RCC 7860 (cell line): ENCODE measurements at regions not wholly inside any gene's neighbourhood (a gene's known extent, or its start where the extent isn't known, plus 50 kb on each side); places are given as distances from the start of the nearest gene placed in this dataset.
"Not testable (repeated sequence)": the region's sequence is repeated elsewhere in the genome, so short reads cannot be mapped to it uniquely, and the experiment has no call there.

ENCODE experiments used
- DNase-seq: peaks from one replicate; pipeline ENCODE4 v3.0.0-alpha.2; 2015; ENCODE audit warnings: low spot score
- FAIRE-seq: peaks from 2 replicates; lab custom pipeline; 2012; peaks lifted over from hg19 to GRCh38; lab: Jason Lieb, UNC

DNA sequence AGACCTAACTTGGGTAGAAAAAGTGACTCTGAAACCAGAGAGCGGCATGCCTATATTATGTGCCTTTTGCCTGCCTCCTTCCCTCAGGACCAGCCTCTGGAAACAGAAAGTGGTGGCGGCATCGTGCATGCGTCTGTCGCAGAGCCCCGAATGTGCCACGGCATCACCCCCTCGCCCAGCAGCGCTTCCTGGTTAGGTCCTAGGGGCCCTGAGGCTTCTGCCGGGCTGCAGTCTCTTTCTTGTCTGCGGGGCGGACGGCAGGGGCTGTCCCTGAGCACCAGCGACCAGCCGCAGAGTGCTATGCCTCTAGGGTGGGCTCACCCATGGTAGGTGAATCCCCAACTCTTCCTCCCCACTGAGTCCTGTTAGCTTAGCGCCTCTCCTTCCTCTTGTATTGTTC lies 68.7 kb downstream of the VSIG4 start:
- FAIRE-seq, result no peak

DNA sequence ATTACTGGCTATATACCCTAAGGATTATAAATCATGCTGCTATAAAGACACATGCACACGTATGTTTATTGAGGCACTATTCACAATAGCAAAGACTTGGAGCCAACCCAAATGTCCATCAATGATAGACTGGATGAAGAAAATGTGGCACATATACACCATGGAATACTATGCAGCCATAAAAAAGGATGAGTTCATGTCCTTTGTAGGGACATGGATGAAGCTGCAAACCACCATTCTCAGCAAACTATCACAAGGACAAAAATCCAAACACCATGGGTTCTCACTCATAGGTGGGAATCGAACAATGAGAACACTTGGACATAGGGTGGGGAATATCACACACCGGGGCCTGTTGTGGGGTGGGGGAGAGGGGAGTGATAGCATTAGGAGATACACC lies 72.7 kb downstream of the VSIG4 start:
- not testable (repeated sequence) for FAIRE-seq, DNase-seq

More for the DNA sequence above, 68.7 kb downstream of the VSIG4 start:
- DNase-seq, result no peak

DNA sequence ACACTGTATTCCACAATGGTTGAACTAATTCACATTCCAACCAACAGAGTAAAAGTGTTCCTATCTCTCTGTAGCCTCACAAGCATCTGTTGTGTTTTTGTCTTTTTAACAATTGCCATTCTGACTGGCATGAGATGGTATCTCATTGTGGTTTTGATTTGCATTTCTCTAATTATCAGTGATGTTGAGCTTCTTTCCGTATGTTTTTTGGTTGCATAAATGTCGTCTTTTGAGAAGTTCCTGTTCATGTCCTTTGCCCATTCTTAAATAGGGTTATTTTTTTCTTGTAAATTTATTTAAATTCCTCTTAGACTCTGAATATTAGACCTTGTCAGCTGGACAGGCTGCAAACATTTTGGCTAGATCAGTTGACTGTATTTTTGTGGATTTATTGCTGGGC lies 78.2 kb downstream of the VSIG4 start:
- FAIRE-seq (no peak), DNase-seq (no peak)

DNA sequence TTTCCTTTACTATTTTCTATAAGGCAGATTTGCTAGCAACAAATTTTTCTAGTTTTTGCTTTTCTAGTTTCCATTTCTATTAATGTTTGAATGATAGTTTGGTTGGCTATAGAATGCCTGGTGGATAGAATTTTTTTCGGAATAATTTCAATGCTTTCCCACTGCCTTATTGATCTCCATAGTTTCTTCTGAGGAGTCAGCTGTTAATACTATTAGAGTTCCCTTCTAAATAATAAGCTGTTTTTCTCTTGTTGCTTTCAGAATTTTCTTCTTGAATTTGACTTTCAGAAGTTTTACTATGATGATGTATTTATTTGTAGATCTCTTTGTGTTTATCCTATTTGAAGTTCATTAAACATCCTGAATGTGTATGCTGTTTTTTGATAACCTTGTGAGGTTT lies 91.8 kb downstream of the VSIG4 start:
- DNase-seq (no peak), FAIRE-seq (no peak)

DNA sequence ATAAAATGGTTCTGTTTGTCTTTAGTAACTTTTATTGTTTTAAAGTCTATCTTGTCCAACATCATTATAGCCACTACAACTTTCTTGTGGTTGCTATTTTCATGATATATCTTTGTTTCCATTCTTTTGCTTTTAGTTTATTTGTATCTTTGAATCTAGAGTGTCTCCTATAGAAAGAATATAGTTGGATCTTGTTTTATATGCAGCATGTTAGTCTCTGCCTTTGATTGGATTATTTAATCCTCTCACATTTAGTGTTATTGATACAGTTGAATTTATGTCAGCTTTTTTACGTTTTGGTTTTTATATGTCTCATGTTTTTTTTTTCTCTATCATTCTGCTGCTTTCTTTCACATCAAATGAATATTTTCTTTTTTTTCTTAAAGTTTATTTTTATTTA lies 98.1 kb downstream of the VSIG4 start:
- FAIRE-seq, result no peak

DNA sequence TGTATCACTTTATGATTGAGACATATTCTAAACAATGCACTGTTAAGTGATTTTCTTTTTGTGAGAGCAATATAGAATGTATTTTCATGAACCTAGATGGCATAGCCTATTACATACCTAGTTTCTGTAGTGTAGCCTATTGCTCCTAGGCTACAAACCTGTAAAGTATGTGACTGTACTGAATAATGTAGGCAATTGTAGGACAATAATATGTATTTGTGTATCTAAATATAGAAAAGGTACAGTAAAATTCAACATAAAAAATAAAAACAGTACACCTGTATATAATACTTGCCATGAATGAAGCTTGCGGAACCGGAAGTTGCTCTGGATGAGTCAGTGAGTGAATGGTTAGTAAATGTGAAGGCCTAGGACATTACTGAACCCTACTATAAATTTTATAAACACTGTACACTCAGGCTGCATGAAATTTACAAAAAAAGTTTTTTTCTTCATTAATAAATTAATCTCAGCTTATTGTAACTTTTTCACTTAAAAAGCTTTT lies 106.7 kb downstream of the VSIG4 start:
- FAIRE-seq, result no peak
- no peak for DNase-seq

More for the DNA sequence above, 98.1 kb downstream of the VSIG4 start:
- DNase-seq, result no peak

DNA sequence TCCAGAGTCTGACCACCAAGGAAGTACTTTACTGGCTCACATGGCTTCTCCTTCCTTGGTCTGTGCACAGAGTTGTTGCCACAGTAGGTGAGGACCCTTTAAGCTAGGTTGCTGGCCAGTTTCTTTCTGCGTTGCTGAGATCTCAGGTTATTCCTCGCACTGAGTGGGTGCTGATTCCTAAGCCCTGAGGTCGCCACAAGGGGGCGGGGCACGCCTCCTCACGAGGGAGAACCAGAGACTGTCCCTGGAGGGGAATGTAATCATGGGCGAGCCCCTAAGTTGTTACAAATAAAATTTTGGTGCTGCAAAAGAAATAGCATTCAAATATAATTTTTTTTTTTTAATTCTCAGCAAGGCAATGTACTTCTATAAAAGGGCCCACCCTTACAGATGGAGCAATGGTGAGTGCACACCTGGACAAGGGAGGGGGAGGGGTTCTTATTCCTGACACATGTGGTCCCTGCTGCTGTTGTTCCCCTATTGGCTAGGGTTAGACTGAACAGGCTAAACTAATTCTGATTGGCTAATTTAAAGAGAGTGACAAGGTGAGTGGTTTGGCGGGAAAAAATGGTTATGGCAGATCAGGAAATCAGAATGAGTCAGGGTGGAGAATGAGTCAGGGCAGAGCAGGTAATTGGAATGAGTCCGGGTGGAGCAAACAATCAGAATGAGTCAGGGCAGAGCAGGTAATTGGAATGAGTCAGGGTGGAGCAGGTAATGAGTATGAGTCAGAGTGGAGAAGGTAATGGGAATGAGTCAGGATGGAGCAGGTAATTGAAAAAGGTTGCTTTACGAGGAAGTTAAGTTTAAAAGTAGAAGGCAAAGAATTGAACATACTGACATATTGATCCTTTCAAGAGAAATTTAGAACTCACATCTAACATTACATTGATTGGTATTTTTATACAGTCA lies 107.5 kb downstream of the VSIG4 start:
- DNase-seq, result peak; percentile 34
- FAIRE-seq, result peak; percentile 29

DNA sequence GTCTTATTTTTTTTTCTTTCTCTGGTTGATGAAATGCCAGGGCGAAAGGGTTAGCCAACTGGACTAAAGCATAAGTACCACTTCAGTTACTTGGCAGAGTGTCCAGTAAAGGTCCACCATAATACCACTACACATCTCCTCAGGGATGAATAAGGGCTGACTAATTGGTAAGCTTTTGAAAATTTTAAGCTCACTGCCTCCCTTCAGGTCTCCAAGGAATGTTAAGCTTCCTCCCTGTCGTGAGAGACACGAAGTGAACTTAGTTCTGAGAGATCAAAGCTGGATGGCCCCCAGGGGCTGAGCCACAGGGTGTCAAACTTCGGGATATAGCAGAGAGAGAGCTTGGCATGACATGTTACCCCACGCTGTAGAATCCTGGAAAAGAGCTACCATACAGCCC lies 111.4 kb downstream of the VSIG4 start:
- DNase-seq (no peak), FAIRE-seq (no peak)

DNA sequence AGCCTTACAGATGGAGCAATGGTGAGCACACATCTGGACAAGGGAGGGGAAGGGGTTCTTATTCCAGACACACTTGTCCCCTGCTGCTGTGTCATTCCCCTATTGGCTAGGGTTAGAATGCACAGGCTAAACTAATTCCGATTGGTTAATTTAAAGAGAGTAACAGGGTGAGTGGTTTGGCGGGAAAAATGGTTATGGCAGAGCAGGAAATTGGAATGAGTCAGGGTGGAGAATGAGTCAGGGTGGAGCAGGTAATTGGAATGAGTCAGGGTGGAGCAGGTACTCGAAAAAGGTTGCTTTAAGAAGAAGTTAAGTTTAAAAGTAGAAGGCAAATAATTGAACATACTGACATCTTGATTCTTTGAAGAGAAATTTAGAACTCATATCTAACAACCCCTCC lies 112.5 kb downstream of the VSIG4 start:
- not testable (repeated sequence) for DNase-seq, FAIRE-seq

DNA sequence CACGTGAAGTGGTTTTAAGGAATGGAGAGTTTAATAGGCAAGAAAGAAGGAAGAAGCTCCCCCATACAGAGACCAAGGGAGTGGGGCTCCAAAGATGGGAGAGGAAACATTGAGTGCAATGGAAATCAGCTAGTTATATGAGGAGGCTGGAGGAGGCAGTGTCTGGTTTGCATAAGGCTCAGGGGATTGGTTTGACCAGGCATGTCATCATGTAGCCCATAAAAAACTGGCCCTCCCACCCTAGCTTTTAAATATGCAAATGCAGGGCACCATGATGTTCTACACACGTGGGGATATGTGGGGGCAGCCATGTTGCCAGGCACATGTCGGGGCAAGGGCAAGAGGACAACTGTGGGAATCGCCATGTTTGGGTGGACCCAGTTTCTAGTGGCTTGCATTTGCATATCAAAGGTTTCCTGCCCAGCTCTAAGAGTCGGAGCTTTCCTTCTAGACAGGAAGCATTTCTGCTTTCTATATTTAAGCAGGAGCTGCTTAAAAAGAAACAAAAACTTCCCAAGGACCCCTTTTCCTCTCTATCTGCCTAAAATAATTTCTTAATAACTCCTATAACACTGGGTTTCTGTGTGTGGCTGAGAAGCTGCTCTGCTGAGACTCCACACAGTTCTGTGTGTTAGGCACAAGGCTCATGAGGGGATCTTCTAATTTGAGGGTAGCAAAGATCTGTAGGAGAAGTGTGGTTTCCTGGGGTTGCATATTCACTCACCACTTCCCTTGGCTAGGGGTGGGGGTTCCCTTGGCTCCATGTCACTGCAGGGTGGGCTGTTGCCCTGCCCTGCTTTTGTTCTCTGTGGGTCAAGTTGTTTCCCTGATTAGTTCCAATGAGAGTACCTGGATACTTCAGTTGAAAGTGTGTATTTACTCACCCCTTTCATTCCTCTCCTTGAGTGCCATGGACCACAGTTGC lies 113.5 kb downstream of the VSIG4 start:
- FAIRE-seq, result no peak
- no peak for DNase-seq

DNA sequence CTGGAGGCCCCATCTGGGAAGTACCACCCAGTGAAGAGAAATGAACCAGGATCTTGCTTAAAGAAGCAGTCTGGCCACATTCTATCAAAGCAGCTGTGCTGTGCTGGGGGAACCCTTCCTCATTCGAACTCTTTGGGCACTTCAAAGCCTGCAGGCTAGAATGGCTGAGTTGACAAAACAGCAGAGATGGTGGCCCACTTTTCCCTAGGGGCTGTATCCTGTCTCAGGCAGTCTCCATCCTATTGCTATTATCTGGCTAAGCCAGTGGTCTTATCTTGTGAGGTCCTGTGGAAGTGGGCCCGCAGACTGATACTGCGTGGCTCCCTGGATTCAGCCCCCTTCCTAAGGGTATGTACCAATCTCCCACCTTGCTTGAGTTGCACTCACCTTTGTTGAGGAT lies 114.3 kb downstream of the VSIG4 start:
- FAIRE-seq (no peak), DNase-seq (no peak)

DNA sequence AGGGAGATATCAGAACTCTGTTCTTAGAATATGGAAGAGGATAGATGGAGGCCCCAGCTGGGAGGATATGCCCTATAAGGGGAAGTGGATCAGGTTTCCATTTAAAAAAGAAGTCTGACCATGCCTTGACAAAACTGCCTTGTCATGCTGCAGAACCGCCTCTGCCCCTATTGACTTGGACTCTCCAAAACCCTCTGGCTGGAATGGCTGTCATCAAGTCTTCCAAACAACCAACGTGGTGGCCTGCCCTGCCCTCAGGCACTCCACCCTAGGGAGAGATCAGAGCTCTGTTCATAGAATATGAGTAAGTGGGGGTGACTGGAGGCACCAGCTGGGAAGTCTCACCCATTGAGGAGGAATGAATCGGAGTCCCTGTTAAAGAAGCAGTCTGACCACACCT lies 114.9 kb downstream of the VSIG4 start:
- FAIRE-seq (no peak), DNase-seq (no peak)

DNA sequence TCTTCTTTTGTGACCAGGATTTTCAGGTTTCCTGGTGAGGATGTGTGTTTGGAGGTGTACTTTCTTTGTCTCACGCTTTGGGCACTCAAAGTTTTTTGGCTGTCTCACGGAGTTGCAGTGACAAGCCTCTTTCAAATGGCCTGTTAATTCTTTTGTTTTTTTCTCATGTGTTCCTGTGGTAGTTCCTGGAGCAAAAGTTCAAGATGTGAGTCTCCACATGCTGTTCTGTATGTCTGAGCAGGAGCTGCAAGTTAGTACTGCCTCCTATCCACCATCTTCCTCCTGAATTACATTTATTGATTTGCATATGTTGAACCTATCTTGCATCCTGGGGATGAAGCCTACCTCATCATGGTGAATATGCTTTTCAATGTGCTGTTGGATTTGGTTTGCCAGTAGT lies 118.5 kb downstream of the VSIG4 start:
- DNase-seq (no peak), FAIRE-seq (no peak)

DNA sequence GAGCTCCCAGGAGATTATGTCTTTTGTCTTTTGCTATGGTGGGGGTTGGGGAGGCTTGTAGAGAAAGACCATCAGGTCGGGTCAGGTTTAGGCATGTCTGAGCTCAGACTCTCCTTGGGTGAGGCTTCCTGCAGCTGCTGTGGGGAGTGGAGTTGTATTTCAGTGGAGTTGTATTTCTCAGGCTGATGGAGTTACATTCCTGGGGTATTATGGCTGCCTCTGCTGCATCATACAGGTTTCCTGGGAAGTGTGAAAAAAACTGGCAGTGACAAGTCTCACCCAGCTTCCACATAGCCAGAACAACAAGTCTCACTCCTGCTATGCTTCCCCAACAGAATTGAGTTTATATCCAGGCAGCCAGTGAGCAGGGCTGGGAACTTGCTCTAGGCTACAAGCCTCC lies 119.3 kb downstream of the VSIG4 start:
- DNase-seq (no peak), FAIRE-seq (no peak)

DNA sequence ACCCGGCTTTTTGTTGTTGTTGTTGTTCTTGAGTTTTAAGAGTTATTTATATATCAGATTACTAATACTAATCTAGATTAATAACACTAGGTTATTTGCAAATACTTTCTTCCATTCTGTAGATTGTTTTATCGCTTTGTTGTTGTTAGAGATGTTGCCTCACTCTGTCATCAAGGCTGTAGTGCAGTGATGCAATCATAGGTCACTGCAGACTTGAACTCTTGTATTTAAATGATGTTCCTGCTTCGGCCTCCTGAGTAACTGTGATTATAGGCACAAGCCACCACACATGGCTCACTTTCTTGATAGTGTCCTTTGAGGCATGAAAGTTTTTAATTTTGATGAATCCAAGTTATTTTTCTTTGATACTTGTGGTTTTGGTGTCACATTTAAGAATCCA lies 129.0 kb downstream of the VSIG4 start:
- DNase-seq, result no peak
- no peak for FAIRE-seq

DNA sequence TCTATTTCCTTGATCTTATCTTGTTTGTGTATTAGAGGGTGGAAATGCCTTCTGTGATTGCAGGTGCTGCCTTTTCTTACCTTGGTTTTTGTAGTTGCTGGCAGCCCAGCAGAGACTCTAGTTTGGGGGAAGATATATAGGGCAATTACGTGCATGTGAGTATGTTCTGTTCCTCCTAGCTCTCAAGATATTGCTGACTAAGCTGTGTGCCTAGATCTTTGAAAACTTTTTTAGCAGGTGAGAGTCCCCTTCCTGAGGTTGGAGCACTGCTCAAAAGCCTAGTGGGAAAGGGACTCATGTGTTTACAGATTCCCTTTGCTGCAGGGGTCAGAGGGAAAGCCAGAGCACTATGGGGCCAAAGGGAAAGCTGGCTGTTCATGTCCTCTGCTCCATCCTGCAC lies 136.1 kb downstream of the VSIG4 start:
- no peak for FAIRE-seq
- DNase-seq, result no peak

DNA sequence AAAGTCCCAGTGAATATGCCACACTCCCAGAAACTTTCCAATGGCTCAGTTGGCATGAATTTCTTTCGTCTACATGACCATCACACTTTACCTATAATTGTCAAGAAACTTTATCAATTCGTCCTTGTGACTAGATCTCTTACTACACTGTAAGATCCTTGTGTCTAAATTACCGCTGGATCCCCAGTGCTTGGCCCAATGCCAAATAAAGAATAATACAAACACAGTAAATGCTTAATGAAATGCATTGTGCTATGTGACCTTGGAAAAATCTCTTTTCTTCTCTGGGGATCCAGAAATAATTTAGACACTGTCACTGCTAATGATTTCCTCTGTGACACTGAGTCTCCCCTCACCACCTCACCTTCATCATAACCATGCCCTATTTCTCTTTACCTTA lies 137.9 kb downstream of the VSIG4 start:
- FAIRE-seq (no peak), DNase-seq (no peak)

DNA sequence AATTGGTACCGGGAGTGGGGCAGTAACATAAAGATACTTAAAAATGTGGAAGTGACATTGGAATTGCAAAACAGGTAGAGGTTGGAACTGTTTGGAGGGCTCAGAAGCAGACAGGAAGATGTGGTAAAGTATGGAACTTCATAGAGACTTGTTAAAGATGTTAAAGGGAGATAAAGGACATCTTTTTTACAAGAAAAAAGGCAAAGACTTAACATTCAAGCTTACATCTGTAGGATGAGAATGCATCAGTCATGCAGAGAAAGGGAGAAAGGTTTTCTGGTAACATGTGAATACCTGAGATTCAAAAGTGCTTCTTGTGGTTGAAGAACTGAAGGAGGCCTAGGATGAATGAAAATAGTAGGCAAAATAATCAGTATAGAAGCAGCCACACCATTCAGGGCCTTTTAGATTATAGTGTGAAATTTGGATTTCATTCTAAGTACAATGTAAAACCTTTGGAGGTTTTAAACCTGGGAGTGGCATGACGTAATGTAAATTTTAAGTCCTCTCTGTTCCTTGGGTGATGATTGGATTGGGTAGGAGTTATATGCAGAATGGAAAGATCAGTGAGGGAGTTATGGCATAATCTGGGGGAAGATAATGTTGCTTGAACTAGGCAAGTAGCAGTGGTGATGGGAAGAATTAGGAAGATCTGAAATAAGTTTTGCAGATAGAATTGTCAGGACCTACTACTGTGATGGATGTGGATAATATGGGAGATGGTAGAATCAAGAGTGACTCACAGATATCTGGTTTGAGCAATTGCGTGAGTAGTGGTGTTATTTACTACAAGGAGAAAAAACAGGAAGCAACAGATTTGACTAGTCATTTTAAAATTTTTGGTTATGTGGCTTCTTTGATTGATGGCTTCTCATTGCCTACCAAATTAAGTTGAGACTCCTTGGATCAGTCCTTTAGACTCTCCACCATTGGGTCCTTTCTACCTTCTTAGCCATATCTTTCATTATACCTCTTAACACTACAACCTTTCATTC lies 138.7 kb downstream of the VSIG4 start:
- DNase-seq, result no peak
- FAIRE-seq, result no peak

DNA sequence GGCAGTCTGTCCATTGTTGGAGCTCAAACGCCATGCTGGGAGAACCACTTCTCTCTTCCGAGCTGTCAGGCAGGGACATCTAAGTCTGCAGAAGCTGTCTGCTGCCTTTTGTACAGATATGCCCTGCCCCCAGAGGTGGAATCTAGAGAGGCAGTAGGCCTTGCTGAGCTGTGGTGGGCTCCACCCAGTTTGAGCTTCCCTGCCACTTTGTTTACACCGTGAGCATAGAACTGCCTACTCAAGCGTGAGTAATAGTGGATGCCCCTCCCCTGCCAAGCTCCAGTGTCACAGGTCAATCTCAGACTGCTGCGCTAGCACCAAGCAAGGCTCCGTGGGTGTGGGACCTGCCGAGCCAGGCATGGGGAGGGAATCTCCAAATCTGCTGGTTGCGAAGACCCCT lies 145.7 kb downstream of the VSIG4 start:
- FAIRE-seq (no peak), DNase-seq (no peak)

DNA sequence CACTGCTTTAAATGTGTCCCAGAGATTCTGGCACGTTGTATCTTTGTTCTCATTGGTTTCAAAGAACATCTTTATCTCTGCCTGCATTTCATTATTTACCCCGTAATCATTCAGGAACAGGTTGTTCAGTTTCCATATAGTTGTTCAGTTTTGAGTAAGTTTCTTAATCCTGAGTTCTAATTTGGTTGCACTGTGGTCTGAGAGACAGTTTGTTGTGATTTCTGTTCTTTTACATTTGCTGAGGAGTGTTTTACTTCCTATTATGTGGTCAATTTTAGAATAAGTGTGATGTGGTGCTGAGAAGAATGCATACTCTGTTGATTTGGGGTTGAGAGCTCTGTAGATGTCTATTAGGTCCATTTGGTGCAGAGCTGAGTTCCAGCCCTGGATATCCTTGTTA lies 148.1 kb downstream of the VSIG4 start:
- not testable (repeated sequence) for DNase-seq, FAIRE-seq
